Adipocyte (in vitro differentiated cells): ENCODE measurements at regions not wholly inside any gene's neighbourhood (a gene's known extent, or its start where the extent isn't known, plus 50 kb on each side); places are given as distances from the start of the nearest gene placed in this dataset.
A peak's percentile ranks its signal among the peaks of the same experiment; 100 is the strongest.

Source experiments
- DNase-seq: peaks from one replicate; pipeline ENCODE4 v3.0.0-alpha.2; 2015; ENCODE audit warnings: low read depth
- H3K27me3 ChIP-seq: replicated peaks from 2 replicates; pipeline ENCODE4 v1.7.0; 2013; ENCODE audit warnings: mild to moderate bottlenecking, low read length, moderate library complexity; ENCODE audit not compliant: control insufficient read depth, insufficient read depth
- H3K36me3 ChIP-seq: 2 replicates; pipeline ENCODE4 v1.7.0; 2013; ENCODE audit warnings: low read length, mild to moderate bottlenecking, moderate library complexity; ENCODE audit not compliant: control insufficient read depth, insufficient read depth, severe bottlenecking
- H3K4me1 ChIP-seq: 2 replicates; pipeline ENCODE4 v1.7.0; 2013; ENCODE audit warnings: mild to moderate bottlenecking, low read length, moderate library complexity; ENCODE audit not compliant: control insufficient read depth, insufficient read depth
- H3K4me3 ChIP-seq: 2 replicates; pipeline ENCODE4 v1.7.0; 2013; ENCODE audit warnings: mild to moderate bottlenecking, low read length, moderate library complexity
- H3K9ac ChIP-seq: 2 replicates; pipeline ENCODE4 v1.7.0; 2013; ENCODE audit warnings: mild to moderate bottlenecking, low read length, moderate library complexity
- H3K9me3 ChIP-seq: 2 replicates; pipeline ENCODE4 v1.7.0; 2013; ENCODE audit warnings: mild to moderate bottlenecking, low read length, moderate library complexity; ENCODE audit not compliant: control insufficient read depth

DNA sequence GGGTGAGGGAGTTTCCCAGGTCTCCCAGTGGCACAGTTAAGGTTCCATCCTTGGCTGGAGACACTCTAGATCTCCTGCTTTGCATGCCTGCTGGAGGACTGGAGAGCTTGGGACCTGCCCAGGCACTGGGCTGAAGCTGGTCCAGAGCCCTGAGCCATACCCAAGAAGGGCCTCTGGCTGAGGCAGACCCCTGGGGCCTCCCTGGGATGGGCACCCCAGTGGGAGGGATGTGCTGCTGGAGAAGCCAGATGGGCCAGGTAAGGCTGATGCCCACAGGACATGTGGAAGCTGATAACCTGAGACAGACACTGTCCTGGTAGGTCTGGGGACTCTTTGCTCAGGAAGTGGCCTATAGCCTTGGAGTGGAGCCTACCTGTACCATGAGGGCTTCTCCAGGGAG is 160.7 kb downstream of the TFCP2L1 start:
- no peak for DNase-seq
- Histone ChIP-seq H3K9ac (no peak overlapping the region), H3K27me3 (peaks cover 64% of the 10 kb centered on the region), H3K9me3 (no peaks in the 10 kb centered on the region), H3K4me1 (no peaks in the 10 kb centered on the region), H3K36me3 (no peaks in the 10 kb centered on the region), H3K4me3 (no peak overlapping the region)

GRCh38 chr2:121125350-121125749 is 159.7 kb downstream of the TFCP2L1 start:
- Histone ChIP-seq H3K36me3 (no peaks in the 10 kb centered on the region), H3K27me3 (peaks cover 59% of the 10 kb centered on the region), H3K9ac (no peak overlapping the region), H3K4me1 (no peaks in the 10 kb centered on the region), H3K9me3 (no peaks in the 10 kb centered on the region), H3K4me3 (no peak overlapping the region)
- DNase-seq, result no peak

DNA sequence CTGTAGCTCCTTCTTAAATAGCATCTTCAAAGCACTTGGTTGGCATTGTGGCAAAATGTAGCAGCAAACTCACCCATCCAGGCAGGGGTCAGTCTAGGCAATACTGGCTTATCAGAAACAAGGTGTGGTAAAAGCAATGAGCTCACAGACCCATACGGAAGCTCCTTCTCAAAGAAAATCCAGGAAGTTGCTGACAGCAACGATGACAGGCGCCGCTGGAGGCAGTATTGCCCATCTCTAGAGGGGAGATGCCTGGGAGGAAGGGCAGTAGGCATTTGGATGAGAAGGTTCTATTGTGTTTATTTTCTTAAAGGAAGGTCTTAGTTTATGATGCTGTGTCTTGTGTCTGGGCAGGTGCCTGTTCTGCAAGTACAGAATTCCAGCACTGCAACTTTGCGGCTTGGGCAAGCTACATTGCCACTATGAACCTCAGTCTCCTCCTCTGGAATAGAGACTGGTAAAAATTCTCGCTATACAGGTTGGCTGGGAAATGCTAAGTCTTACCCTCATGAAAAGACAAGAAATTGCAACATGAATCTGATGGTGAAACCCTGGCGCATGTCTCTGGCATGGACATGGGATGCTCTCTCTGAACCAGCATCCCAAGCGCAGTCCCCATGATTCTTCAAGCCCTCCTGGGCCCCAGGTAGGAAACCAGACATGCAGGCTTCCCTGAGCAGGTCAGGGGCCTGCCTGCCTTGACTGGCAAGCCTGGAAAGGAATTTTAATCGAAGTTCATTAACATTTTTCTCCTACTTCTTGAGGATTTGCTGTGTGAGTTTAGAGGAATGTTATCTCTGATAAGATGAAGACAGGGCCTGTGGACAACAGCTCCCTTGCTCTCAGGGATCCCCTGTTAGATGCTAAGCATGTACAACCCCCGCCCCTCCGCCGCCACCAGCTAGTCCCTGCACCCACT is 156.0 kb downstream of the TFCP2L1 start:
- Histone ChIP-seq H3K4me1 (no peaks in the 10 kb centered on the region), H3K36me3 (no peaks in the 10 kb centered on the region), H3K27me3 (peaks cover 56% of the 10 kb centered on the region), H3K9ac (no peak overlapping the region), H3K9me3 (no peaks in the 10 kb centered on the region), H3K4me3 (no peak overlapping the region)
- peak; percentile 37 for DNase-seq

DNA sequence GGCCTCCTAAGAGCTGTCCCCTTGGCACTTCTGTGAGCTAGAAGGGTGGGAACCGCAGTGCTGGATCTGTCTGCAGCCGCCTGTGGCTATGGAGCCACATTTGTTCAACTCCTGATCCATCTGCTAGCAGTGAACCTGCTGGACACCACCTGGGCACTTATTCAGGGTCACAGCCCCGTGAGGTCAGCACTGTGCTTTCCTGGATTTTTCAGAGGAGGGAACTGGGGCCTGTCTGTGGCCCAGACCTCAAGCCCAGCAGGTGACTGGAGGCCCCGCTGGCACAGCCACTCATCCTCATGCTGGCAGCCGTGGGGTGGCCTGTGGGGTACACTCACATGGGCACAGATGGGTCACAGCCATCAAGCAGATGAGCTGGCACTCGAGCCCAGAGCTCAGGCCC is 155.3 kb downstream of the TFCP2L1 start:
- H3K9ac ChIP-seq, result no peak overlapping the region
- no peak for DNase-seq

DNA sequence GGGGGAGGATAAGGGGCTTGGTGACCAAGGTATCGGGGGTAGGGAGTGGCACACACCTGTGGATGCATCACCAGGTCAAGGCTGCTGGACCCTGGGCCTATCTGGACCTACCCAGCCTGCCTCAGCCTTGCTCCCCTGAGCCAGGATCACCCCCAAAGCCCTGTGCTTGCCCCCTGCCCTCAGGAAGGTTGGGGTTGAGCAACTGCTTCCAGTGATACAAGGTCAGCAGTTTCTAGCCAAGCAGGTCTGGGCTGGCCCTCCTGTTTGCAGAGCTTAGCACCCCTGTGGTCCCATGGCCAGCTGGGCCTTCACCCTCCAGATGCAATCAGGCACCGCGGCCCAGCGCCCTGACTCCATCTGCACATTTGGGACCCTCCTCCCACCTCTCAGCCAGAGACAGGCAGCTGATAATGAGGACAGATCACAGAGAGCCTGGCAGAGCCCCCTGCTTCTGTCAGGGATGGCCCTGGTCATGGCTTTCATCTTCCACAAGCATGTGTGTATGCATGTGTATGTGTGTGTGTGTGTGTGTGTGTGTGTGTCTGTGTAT is 154.6 kb downstream of the TFCP2L1 start:
- Histone ChIP-seq H3K4me3 (no peak overlapping the region), H3K9me3 (no peaks in the 10 kb centered on the region), H3K4me1 (no peaks in the 10 kb centered on the region), H3K9ac (no peak overlapping the region), H3K27me3 (peaks cover 51% of the 10 kb centered on the region), H3K36me3 (no peaks in the 10 kb centered on the region)
- no peak for DNase-seq

More for the DNA sequence above, 155.3 kb downstream of the TFCP2L1 start:
- Histone ChIP-seq H3K9me3 (no peaks in the 10 kb centered on the region), H3K27me3 (peaks cover 51% of the 10 kb centered on the region), H3K4me3 (no peak overlapping the region), H3K4me1 (no peaks in the 10 kb centered on the region), H3K36me3 (no peaks in the 10 kb centered on the region)

DNA sequence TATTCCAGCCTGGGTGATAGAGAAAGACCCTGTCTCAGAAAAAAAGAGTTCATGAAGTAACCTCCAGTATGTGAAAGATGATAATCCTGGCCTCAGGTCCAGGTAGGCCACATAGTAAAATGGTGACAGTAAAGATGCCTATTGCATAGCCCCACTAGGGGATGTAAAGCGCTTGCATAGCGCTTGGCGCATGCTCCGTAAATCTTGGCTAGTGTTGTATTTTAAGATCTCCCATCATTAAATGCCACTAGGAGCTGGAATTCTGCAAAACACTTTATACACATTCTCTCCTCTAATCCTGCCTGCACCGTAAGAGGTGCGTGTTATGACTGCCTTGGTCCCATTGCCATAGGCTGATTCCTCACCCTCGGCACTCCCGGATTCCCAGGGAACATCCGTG is 153.6 kb downstream of the TFCP2L1 start:
- DNase-seq, result no peak
- Histone ChIP-seq H3K36me3 (no peaks in the 10 kb centered on the region), H3K4me1 (no peaks in the 10 kb centered on the region), H3K9ac (no peak overlapping the region), H3K27me3 (peaks cover 57% of the 10 kb centered on the region), H3K4me3 (no peak overlapping the region), H3K9me3 (peaks cover 1% of the 10 kb centered on the region)

- Histone ChIP-seq H3K27me3 (peaks cover 57% of the 10 kb centered on the region), H3K9ac (no peak overlapping the region), H3K9me3 (peaks cover 5% of the 10 kb centered on the region), H3K4me1 (no peaks in the 10 kb centered on the region), H3K36me3 (no peaks in the 10 kb centered on the region), H3K4me3 (no peak overlapping the region)
- DNase-seq, result no peak
Measured at GRCh38 chr2:121132054-121132761, 152.8 kb downstream of the TFCP2L1 start.

GRCh38 chr2:121132762-121133107 is 152.3 kb downstream of the TFCP2L1 start:
- no peak for DNase-seq
- H3K36me3 ChIP-seq, result no peaks in the 10 kb centered on the region
- no peak overlapping the region for H3K9ac ChIP-seq
- H3K27me3 ChIP-seq, result peaks cover 58% of the 10 kb centered on the region
- H3K4me3 ChIP-seq, result no peak overlapping the region
- H3K9me3 ChIP-seq, result peaks cover 5% of the 10 kb centered on the region
- H3K4me1 ChIP-seq, result no peaks in the 10 kb centered on the region

- no peak for DNase-seq
- H3K4me3 ChIP-seq, result no peak overlapping the region
- H3K9me3 ChIP-seq, result peaks cover 5% of the 10 kb centered on the region
- H3K27me3 ChIP-seq, result peaks cover 51% of the 10 kb centered on the region
- H3K36me3 ChIP-seq, result no peaks in the 10 kb centered on the region
- H3K4me1 ChIP-seq, result no peaks in the 10 kb centered on the region
- H3K9ac ChIP-seq, result no peak overlapping the region
Measured at GRCh38 chr2:121133551-121134319, 151.3 kb downstream of the TFCP2L1 start.

DNA sequence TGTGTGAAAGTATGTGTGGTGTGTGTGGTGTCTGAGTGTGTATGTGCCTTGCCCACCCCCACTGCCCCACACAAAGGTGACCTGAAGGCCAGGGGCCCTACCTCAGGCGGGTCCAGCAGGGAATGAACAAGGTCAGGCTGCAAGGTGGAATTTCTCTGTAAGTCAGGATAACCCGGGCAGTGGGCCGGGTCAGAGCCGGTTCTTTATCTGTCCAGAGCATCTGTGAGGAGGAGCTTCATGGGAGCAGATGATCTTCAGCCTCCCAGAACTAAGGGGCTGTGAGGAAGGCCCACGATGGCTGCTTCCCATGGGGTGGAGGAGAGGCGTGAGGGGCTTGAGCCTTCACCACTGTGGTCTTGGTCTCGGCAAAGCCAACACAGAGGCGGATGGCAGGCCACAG is 150.3 kb downstream of the TFCP2L1 start:
- Histone ChIP-seq H3K9ac (no peak overlapping the region), H3K36me3 (no peaks in the 10 kb centered on the region), H3K4me3 (no peak overlapping the region), H3K27me3 (peaks cover 54% of the 10 kb centered on the region), H3K4me1 (no peaks in the 10 kb centered on the region), H3K9me3 (peaks cover 7% of the 10 kb centered on the region)
- DNase-seq, result no peak
